PC-3 (cell line): ENCODE measurements at regions not wholly inside any gene's neighbourhood (a gene's known extent, or its start where the extent isn't known, plus 50 kb on each side); places are given as distances from the start of the nearest gene placed in this dataset.

Experiments used
- CTCF ChIP-seq: fragments of 300-600 bp; sonication (generic); conservative IDR thresholded peaks from 2 replicates; pipeline ENCODE4 v1.5.1; 2017; ENCODE audit warnings: antibody characterized with exemption, low read depth, mild to moderate bottlenecking, low read length
- EZH2 ChIP-seq: fragments of 300-600 bp; sonication (generic); IDR thresholded peaks from one replicate; pipeline ENCODE4 v1.6.1; 2017; ENCODE audit warnings: antibody characterized with exemption, mild to moderate bottlenecking, low read length; ENCODE audit not compliant: unreplicated experiment
- EZH2phosphoT487 ChIP-seq: fragments of 300-600 bp; sonication (generic); IDR thresholded peaks from 2 replicates; pipeline ENCODE4 v1.6.1; 2018; ENCODE audit warnings: mild to moderate bottlenecking, antibody characterized with exemption, low read length, borderline replicate concordance

- TF ChIP-seq EZH2phosphoT487 (no peak), CTCF (no peak), EZH2 (no peak)
Measured at GRCh38 chr5:30991462-30991861, 202.0 kb upstream of the CDH6 start.
